ENCODE measurements at regions not wholly inside any gene's neighbourhood (a gene's known extent, or its start where the extent isn't known, plus 50 kb on each side); places are given as distances from the start of the nearest gene placed in this dataset.

GRCh38 chr2:146458585-146458984, 1386.2 kb upstream of the ACVR2A start:
- Mint-ChIP-seq H3K4me1 (no peaks in the 10 kb centered on the region), H3K27me3 (ENCODE audit: low read depth) (no peaks in the 10 kb centered on the region), H3K9me3 (peaks cover 43% of the 10 kb centered on the region), H3K4me3 (no peak overlapping the region), H3K36me3 (ENCODE audit: low read depth) (peaks cover 3% of the 10 kb centered on the region), H3K27ac (no peak overlapping the region)
- TF ChIP-seq CTCF (IDR thresholded peaks at IDR 0.05; ENCODE audit: unreplicated experiment in 3 of 3) = no peak

GRCh38 chr2:146457221-146457620, 1387.6 kb upstream of the ACVR2A start:
- Mint-ChIP-seq H3K36me3 (ENCODE audit: low read depth) (peaks cover 3% of the 10 kb centered on the region), H3K4me1 (no peaks in the 10 kb centered on the region), H3K9me3 (peaks cover 33% of the 10 kb centered on the region), H3K27ac (no peak overlapping the region), H3K4me3 (no peak overlapping the region), H3K27me3 (ENCODE audit: low read depth) (no peaks in the 10 kb centered on the region)
- no peak for TF ChIP-seq CTCF (IDR thresholded peaks at IDR 0.05; ENCODE audit: unreplicated experiment in 3 of 3)

- no peaks in the 10 kb centered on the region for H3K4me1 Mint-ChIP-seq
- peaks cover 17% of the 10 kb centered on the region for H3K9me3 Mint-ChIP-seq
- no peak overlapping the region for H3K4me3 Mint-ChIP-seq
- no peak for TF ChIP-seq CTCF (IDR thresholded peaks at IDR 0.05; ENCODE audit: unreplicated experiment in 3 of 3)
- H3K27me3 Mint-ChIP-seq (ENCODE audit: low read depth) = no peaks in the 10 kb centered on the region
- H3K27ac Mint-ChIP-seq = no peak overlapping the region
- H3K36me3 Mint-ChIP-seq (ENCODE audit: low read depth) = peaks cover 3% of the 10 kb centered on the region
These were observed 1389.5 kb upstream of the ACVR2A start for GRCh38 chr2:146455325-146455724.

- Mint-ChIP-seq H3K9me3 (no peaks in the 10 kb centered on the region), H3K27ac (no peak overlapping the region), H3K36me3 (ENCODE audit: low read depth) (no peaks in the 10 kb centered on the region), H3K27me3 (ENCODE audit: low read depth) (no peaks in the 10 kb centered on the region), H3K4me3 (no peak overlapping the region), H3K4me1 (no peaks in the 10 kb centered on the region)
- no peak for TF ChIP-seq CTCF (IDR thresholded peaks at IDR 0.05; ENCODE audit: unreplicated experiment in 3 of 3)
These were observed 1392.9 kb upstream of the ACVR2A start for GRCh38 chr2:146451972-146452371.

- no peaks in the 10 kb centered on the region for H3K27me3 Mint-ChIP-seq (ENCODE audit: low read depth)
- H3K9me3 Mint-ChIP-seq = no peaks in the 10 kb centered on the region
- no peak for TF ChIP-seq CTCF (IDR thresholded peaks at IDR 0.05; ENCODE audit: unreplicated experiment in 3 of 3)
- H3K27ac Mint-ChIP-seq = no peak overlapping the region
- no peak overlapping the region for H3K4me3 Mint-ChIP-seq
- H3K4me1 Mint-ChIP-seq = no peaks in the 10 kb centered on the region
- H3K36me3 Mint-ChIP-seq (ENCODE audit: low read depth) = no peaks in the 10 kb centered on the region
These were observed 1394.7 kb upstream of the ACVR2A start for GRCh38 chr2:146450131-146450530.

- H3K4me3 Mint-ChIP-seq = no peak overlapping the region
- no peak overlapping the region for H3K27ac Mint-ChIP-seq
- no peaks in the 10 kb centered on the region for H3K36me3 Mint-ChIP-seq (ENCODE audit: low read depth)
- no peak for TF ChIP-seq CTCF (IDR thresholded peaks at IDR 0.05; ENCODE audit: unreplicated experiment in 3 of 3)
- H3K27me3 Mint-ChIP-seq (ENCODE audit: low read depth) = no peaks in the 10 kb centered on the region
- H3K4me1 Mint-ChIP-seq = no peaks in the 10 kb centered on the region
- H3K9me3 Mint-ChIP-seq = no peaks in the 10 kb centered on the region
These were observed 1399.8 kb upstream of the ACVR2A start for GRCh38 chr2:146444987-146445386.
